GM12891 (cell line): ENCODE measurements at regions not wholly inside any gene's neighbourhood (a gene's known extent, or its start where the extent isn't known, plus 50 kb on each side); places are given as distances from the start of the nearest gene placed in this dataset.

Source experiments
- DNase-seq: peaks from one replicate; pipeline ENCODE4 v3.0.0; 2011; ENCODE audit warnings: low spot score; ENCODE audit not compliant: insufficient read length
- FAIRE-seq: peaks from 2 replicates; lab custom pipeline; 2011; peaks lifted over from hg19 to GRCh38; lab: Jason Lieb, UNC
- PAX5 ChIP-seq: IDR thresholded peaks from 2 replicates; pipeline ENCODE4 v1.6.1; 2011; ENCODE audit warnings: low read length, moderate library complexity, mild to moderate bottlenecking; ENCODE audit not compliant: insufficient read depth, severe bottlenecking
- POLR2A ChIP-seq: IDR thresholded peaks from 2 replicates; pipeline ENCODE4 v1.6.1; 2011; ENCODE audit warnings: low read depth, low read length, control low read depth
- POLR2AphosphoS5 ChIP-seq: IDR thresholded peaks from 2 replicates; pipeline ENCODE4 v1.6.1; 2011; ENCODE audit warnings: low read depth, low read length, control low read depth
- POU2F2 ChIP-seq: IDR thresholded peaks from 2 replicates; pipeline ENCODE4 v1.6.1; 2011; ENCODE audit warnings: low read depth, mild to moderate bottlenecking, control low read depth, low read length, moderate library complexity
- SPI1 ChIP-seq: IDR thresholded peaks from 2 replicates; pipeline ENCODE4 v1.6.1; 2011; ENCODE audit warnings: low read depth, low read length, control low read depth
- TAF1 ChIP-seq: IDR thresholded peaks from 2 replicates; pipeline ENCODE4 v1.6.1; 2011; ENCODE audit warnings: low read depth, low read length, control low read depth

GRCh38 chr5:31027721-31028120 lies 165.8 kb upstream of the CDH6 start:
- DNase-seq: no peak
- no peak for TF ChIP-seq POLR2A
- no peak for TF ChIP-seq PAX5
- TF ChIP-seq TAF1: no peak
- no peak for TF ChIP-seq POU2F2
- no peak for FAIRE-seq

- FAIRE-seq (no peak), DNase-seq (no peak)
- no peak for TF ChIP-seq TAF1
- TF ChIP-seq PAX5: no peak
- no peak for TF ChIP-seq SPI1
- no peak for TF ChIP-seq POLR2A
- TF ChIP-seq POU2F2: no peak
- TF ChIP-seq POLR2AphosphoS5: no peak
These were observed 170.4 kb upstream of the CDH6 start for GRCh38 chr5:31023105-31023504.

GRCh38 chr5:31021181-31021624 lies 172.3 kb upstream of the CDH6 start:
- FAIRE-seq (no peak), DNase-seq (no peak)
- TF ChIP-seq POLR2A: no peak
- TF ChIP-seq TAF1: no peak
- no peak for TF ChIP-seq PAX5

GRCh38 chr5:31008231-31008630 lies 185.3 kb upstream of the CDH6 start:
- FAIRE-seq (no peak), DNase-seq (no peak)
- TF ChIP-seq POU2F2: no peak

GRCh38 chr5:31007672-31008071 lies 185.8 kb upstream of the CDH6 start:
- TF ChIP-seq POU2F2: no peak
- TF ChIP-seq POLR2AphosphoS5: no peak
- no peak for TF ChIP-seq SPI1
- TF ChIP-seq PAX5: no peak
- TF ChIP-seq TAF1: no peak
- TF ChIP-seq POLR2A: no peak
- FAIRE-seq (no peak), DNase-seq (no peak)

GRCh38 chr5:31000287-31000686 lies 193.2 kb upstream of the CDH6 start:
- FAIRE-seq: no peak
- no peak for TF ChIP-seq POLR2A
- TF ChIP-seq SPI1: no peak
- TF ChIP-seq POLR2AphosphoS5: no peak
- TF ChIP-seq PAX5: no peak
- TF ChIP-seq TAF1: no peak
- TF ChIP-seq POU2F2: no peak
- DNase-seq: no peak

- FAIRE-seq: no peak
These were observed 195.8 kb upstream of the CDH6 start for GRCh38 chr5:30997681-30998080.

GRCh38 chr5:30994902-30995301 lies 198.6 kb upstream of the CDH6 start:
- no peak for TF ChIP-seq SPI1
- TF ChIP-seq POLR2A: no peak
- TF ChIP-seq TAF1: no peak
- no peak for TF ChIP-seq POLR2AphosphoS5
- TF ChIP-seq POU2F2: no peak
- TF ChIP-seq PAX5: no peak
- FAIRE-seq (no peak), DNase-seq (no peak)

More at GRCh38 chr5:30997681-30998080, 195.8 kb upstream of the CDH6 start:
- TF ChIP-seq POLR2A (no peak), POU2F2 (no peak), TAF1 (no peak), SPI1 (no peak), POLR2AphosphoS5 (no peak), PAX5 (no peak)
- DNase-seq: no peak

- TF ChIP-seq POLR2AphosphoS5 (no peak), TAF1 (no peak), POU2F2 (no peak), PAX5 (no peak), SPI1 (no peak), POLR2A (no peak)
- DNase-seq (no peak), FAIRE-seq (no peak)
These were observed 199.3 kb upstream of the CDH6 start for GRCh38 chr5:30994176-30994575.

GRCh38 chr5:30991462-30991861 lies 202.0 kb upstream of the CDH6 start:
- FAIRE-seq: no peak
- no peak for DNase-seq
- TF ChIP-seq POLR2A (no peak), POLR2AphosphoS5 (no peak), PAX5 (no peak), SPI1 (no peak), POU2F2 (no peak), TAF1 (no peak)
